DND-41 (cell line): ENCODE measurements at regions not wholly inside any gene's neighbourhood (a gene's known extent, or its start where the extent isn't known, plus 50 kb on each side); places are given as distances from the start of the nearest gene placed in this dataset.

Experiments
- ATAC-seq: fragments of 200-7000 bp; cut with Tn5 transposase; 3 replicates; pipeline ENCODE4 v1.9.1; 2021; ENCODE audit warnings: low read depth; ENCODE audit not compliant: insufficient read depth
- DNase-seq: peaks from one replicate; pipeline ENCODE4 v3.0.0-alpha.2; 2020
- H2AFZ ChIP-seq: 2 replicates; pipeline ENCODE4 v1.6.0; 2012; ENCODE audit warnings: low read depth, low read length
- H3K27ac ChIP-seq: 2 replicates; pipeline ENCODE4 v1.5.1; 2012; ENCODE audit warnings: low read length, inconsistent platforms
- H3K27me3 ChIP-seq: fragments of 200-600 bp; sonication (generic); 2 replicates; pipeline ENCODE4 v1.6.0; 2012; ENCODE audit warnings: low read length, mild to moderate bottlenecking, inconsistent platforms; ENCODE audit not compliant: insufficient read depth, poor library complexity
- H3K36me3 ChIP-seq: 2 replicates; pipeline ENCODE4 v1.5.1; 2012; ENCODE audit warnings: low read length, inconsistent platforms; ENCODE audit not compliant: insufficient read depth
- H3K4me1 ChIP-seq: 2 replicates; pipeline ENCODE4 v1.5.1; 2012; ENCODE audit warnings: mild to moderate bottlenecking, low read length; ENCODE audit not compliant: insufficient read depth
- H3K4me2 ChIP-seq: 2 replicates; pipeline ENCODE4 v1.6.0; 2012; ENCODE audit warnings: mild to moderate bottlenecking, moderate library complexity, low read length, inconsistent platforms; ENCODE audit not compliant: insufficient read depth
- H3K4me3 ChIP-seq, 2 experiments: fragments of 200-600 bp in 1 of 2; shearing (Covaris generic) in 1 of 2; 2 replicates each; pipeline ENCODE4 v1.5.1; 2012 to 2016; ENCODE audit warnings: inconsistent platforms in 2 of 2, low read length in 2 of 2, mild to moderate bottlenecking in 2 of 2, low read depth in 1 of 2, moderate library complexity in 1 of 2
- H3K79me2 ChIP-seq: 2 replicates; pipeline ENCODE4 v1.6.0; 2012; ENCODE audit warnings: low read length, inconsistent platforms; ENCODE audit not compliant: insufficient read depth
- H3K9ac ChIP-seq: 2 replicates; pipeline ENCODE4 v1.6.0; 2012; ENCODE audit warnings: low read depth, mild to moderate bottlenecking, inconsistent platforms, low read length, moderate library complexity
- H3K9me3 ChIP-seq: 2 replicates; pipeline ENCODE4 v1.5.1; 2012; ENCODE audit warnings: low read length, moderate library complexity, mild to moderate bottlenecking, inconsistent platforms; ENCODE audit not compliant: insufficient read depth, severe bottlenecking
- H4K20me1 ChIP-seq: 2 replicates; pipeline ENCODE4 v1.6.0; 2012; ENCODE audit warnings: low read length; ENCODE audit not compliant: insufficient read depth
- CTCF ChIP-seq: IDR thresholded peaks from 2 replicates; pipeline ENCODE4 v1.5.1; 2012; ENCODE audit warnings: borderline replicate concordance, low read length, moderate library complexity, mild to moderate bottlenecking; ENCODE audit not compliant: poor library complexity, severe bottlenecking; ENCODE audit errors: extremely low read depth
- EZH2 ChIP-seq: IDR thresholded peaks from 3 replicates; pipeline ENCODE4 v1.6.1; 2012; ENCODE audit warnings: borderline replicate concordance, low read depth, mild to moderate bottlenecking, moderate library complexity, low read length, inconsistent platforms; ENCODE audit not compliant: severe bottlenecking

DNA sequence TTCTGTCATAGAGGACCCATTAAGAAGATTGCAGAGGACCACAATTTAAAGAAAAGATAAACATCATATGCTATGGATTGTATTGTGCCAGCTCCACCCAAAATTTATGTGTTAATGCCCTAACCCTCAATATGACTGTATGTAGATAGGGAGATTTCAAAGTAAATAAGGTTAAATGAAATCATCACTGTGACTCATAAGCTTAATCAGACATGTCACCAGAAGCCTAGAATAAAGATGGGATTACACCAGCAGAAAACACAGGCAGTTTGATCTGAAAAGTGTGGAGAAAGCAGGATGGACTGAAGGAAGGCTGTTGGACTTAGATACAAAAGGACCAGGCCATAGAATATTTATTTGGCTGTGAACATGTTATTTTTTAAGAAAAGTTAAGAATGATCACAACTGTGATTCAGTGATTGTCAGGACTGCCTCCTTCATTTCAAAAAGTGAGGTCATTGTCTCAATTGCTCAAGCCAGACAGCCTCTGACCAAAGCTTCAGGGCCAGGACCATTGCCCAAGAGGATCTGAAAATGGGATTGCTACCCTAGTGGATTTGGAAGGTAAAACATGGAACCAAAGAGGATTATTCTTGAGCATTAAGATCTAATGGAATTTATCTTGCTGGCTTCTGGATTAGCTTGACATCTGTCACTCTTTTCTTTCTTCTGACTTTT, 270.8 kb upstream of the POM121L12 start:
- H3K27ac ChIP-seq = no peak overlapping the region
- ATAC-seq (no peak), DNase-seq (no peak)
- H3K27me3 ChIP-seq = no peaks in the 10 kb centered on the region
- H3K4me1 ChIP-seq = no peaks in the 10 kb centered on the region
- H3K36me3 ChIP-seq = no peaks in the 10 kb centered on the region
- H3K4me2 ChIP-seq = no peak overlapping the region
- H4K20me1 ChIP-seq = no peaks in the 10 kb centered on the region
- H3K4me3 ChIP-seq = no peak overlapping the region
- H3K9ac ChIP-seq = no peak overlapping the region
- no peak overlapping the region for H2AFZ ChIP-seq
- TF ChIP-seq EZH2 (no peak), CTCF (no peak)
- no peaks in the 10 kb centered on the region for H3K9me3 ChIP-seq
- H3K79me2 ChIP-seq = no peaks in the 10 kb centered on the region

DNA sequence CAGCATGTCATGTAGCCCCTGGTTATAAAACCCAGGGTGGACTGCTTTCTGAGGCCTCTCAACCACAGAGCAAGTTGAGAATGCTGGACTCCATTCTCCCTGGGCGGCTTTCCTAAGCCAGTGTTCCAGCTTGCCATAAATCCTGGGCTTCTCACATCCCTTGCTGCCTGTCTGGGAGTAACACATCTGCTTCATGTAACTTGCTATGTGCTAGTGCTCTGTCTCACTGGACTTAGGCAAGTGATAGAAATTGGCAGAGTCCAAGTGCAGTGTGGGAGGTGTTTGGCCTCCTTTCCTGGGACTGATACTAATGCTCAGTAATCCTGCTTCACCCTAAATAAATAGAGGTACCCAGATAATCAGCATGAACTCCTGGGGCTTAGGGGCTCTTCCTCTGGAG, 277.1 kb upstream of the POM121L12 start:
- Histone ChIP-seq H3K36me3 (no peaks in the 10 kb centered on the region), H3K27ac (no peak overlapping the region), H3K9me3 (no peaks in the 10 kb centered on the region), H3K27me3 (no peaks in the 10 kb centered on the region), H3K4me2 (no peak overlapping the region), H3K79me2 (no peaks in the 10 kb centered on the region), H4K20me1 (no peaks in the 10 kb centered on the region), H3K4me1 (no peaks in the 10 kb centered on the region), H3K9ac (no peak overlapping the region), H2AFZ (no peak overlapping the region), H3K4me3 (no peak overlapping the region)
- ATAC-seq (no peak), DNase-seq (no peak)
- TF ChIP-seq EZH2 (no peak), CTCF (no peak)

DNA sequence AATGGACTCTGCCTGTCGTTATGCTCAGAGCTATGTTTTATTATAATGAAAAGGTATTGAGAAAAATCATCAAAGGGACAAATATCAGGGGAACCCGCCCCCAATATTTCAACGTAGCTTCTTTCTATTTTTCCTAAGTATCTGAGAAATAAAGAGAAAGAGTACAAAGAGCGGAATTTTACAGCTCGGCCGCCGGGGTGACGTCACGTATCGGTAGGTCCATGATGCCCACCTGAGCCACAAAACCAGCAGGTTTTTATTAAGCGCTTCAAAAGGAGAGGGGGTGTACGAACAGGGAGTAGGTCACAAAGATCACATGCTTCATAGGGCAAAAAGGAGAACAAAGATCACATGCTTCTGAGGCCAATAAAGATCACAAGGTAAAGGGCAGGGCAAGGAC, 281.6 kb upstream of the POM121L12 start:
- Histone ChIP-seq H4K20me1 (no peaks in the 10 kb centered on the region), H3K36me3 (no peaks in the 10 kb centered on the region), H3K4me3 (no peak overlapping the region), H3K9me3 (no peaks in the 10 kb centered on the region), H3K4me1 (no peaks in the 10 kb centered on the region), H3K27me3 (no peaks in the 10 kb centered on the region), H3K27ac (no peak overlapping the region), H3K79me2 (no peaks in the 10 kb centered on the region), H3K9ac (no peak overlapping the region), H3K4me2 (no peak overlapping the region), H2AFZ (no peak overlapping the region)
- no peak for TF ChIP-seq CTCF
- TF ChIP-seq EZH2 = no peak
- no peak for DNase-seq
- no peak for ATAC-seq
